HEK293 (cell line): ENCODE measurements at regions not wholly inside any gene's neighbourhood (a gene's known extent, or its start where the extent isn't known, plus 50 kb on each side); places are given as distances from the start of the nearest gene placed in this dataset.

Experiments used
- CTCF ChIA-PET: fragments of 350-600 bp; formaldehyde crosslinking; extraction: SDS; loops from one replicate; lab custom pipeline; 2021; ENCODE audit warnings: antibody characterized with exemption; lab: Yijun Ruan, JAX
- POLR2A ChIA-PET: fragments of 300-600 bp; formaldehyde crosslinking; extraction: SDS; loops from one replicate; lab custom pipeline; 2020; ENCODE audit warnings: antibody characterized with exemption, inconsistent platforms; lab: Yijun Ruan, JAX
- H3K27ac ChIP-seq: fragments of 200-500 bp; sonication (Bioruptor generic); 2 replicates; pipeline ENCODE4 v1.5.1; 2014; ENCODE audit warnings: low read depth, low read length, control low read depth, inconsistent platforms; ENCODE audit errors: extremely low read depth
- H3K36me3 ChIP-seq, 2 experiments: fragments of 200-500 bp in 1 of 2; sonication (Bioruptor generic) in 1 of 2; 1 replicate in 1 of 2; 2 replicates in 1 of 2; pipeline ENCODE4 v1.5.1; 2014 to 2017; ENCODE audit warnings: inconsistent platforms in 2 of 2, low read length in 2 of 2; ENCODE audit not compliant: control insufficient read depth in 2 of 2, insufficient read depth in 1 of 2
- H3K4me1 ChIP-seq: fragments of 200-500 bp; sonication (Bioruptor generic); 2 replicates; pipeline ENCODE4 v1.5.1; 2014; ENCODE audit warnings: mild to moderate bottlenecking, low read length, inconsistent platforms; ENCODE audit not compliant: control insufficient read depth, insufficient read depth
- H3K4me3 ChIP-seq: 2 replicates; pipeline ENCODE4 v1.5.1; 2011; ENCODE audit warnings: low read depth, mild to moderate bottlenecking, control low read depth, low read length, moderate library complexity
- H3K9me3 ChIP-seq: fragments of 200-500 bp; sonication (Bioruptor generic); 2 replicates; pipeline ENCODE4 v1.5.1; 2014; ENCODE audit warnings: low read depth, low read length, inconsistent platforms; ENCODE audit not compliant: control insufficient read depth, insufficient read depth
- BCL11A ChIP-seq: fragments of 450-650 bp; formaldehyde crosslinking; IDR thresholded peaks from 2 replicates; pipeline ENCODE4 v1.5.1; 2016; ENCODE audit warnings: low read depth, missing biosample characterization, missing genetic modification characterization
- GLI2 ChIP-seq: fragments of 450-650 bp; formaldehyde crosslinking; IDR thresholded peaks from 2 replicates; pipeline ENCODE4; 2017; ENCODE audit warnings: missing biosample characterization, missing genetic modification characterization, low read depth, borderline replicate concordance
- KLF8 ChIP-seq: fragments of 450-650 bp; formaldehyde crosslinking; IDR thresholded peaks from 2 replicates; pipeline ENCODE4 v1.5.1; 2016; ENCODE audit warnings: missing biosample characterization, missing genetic modification characterization
- MZF1 ChIP-seq: fragments of 450-650 bp; formaldehyde crosslinking; IDR thresholded peaks from 2 replicates; pipeline ENCODE4 v1.5.1; 2017; ENCODE audit warnings: missing biosample characterization, missing genetic modification characterization, borderline replicate concordance
- RBAK ChIP-seq: fragments of 450-650 bp; formaldehyde crosslinking; IDR thresholded peaks from 2 replicates; pipeline ENCODE4 v1.5.1; 2016; ENCODE audit warnings: missing biosample characterization, missing genetic modification characterization
- SCRT2 ChIP-seq: fragments of 450-650 bp; formaldehyde crosslinking; IDR thresholded peaks from 2 replicates; pipeline ENCODE4 v1.5.1; 2016; ENCODE audit warnings: missing biosample characterization, missing genetic modification characterization
- ZEB2 ChIP-seq: fragments of 450-650 bp; formaldehyde crosslinking; IDR thresholded peaks from 2 replicates; pipeline ENCODE4 v1.5.1; 2016; ENCODE audit warnings: missing biosample characterization, missing genetic modification characterization
- ZNF138 ChIP-seq: fragments of 450-650 bp; formaldehyde crosslinking; IDR thresholded peaks from 2 replicates; pipeline ENCODE4 v1.5.1; 2016; ENCODE audit warnings: missing biosample characterization, missing genetic modification characterization, borderline replicate concordance
- ZNF324 ChIP-seq: fragments of 450-650 bp; formaldehyde crosslinking; IDR thresholded peaks from 2 replicates; pipeline ENCODE4 v1.5.1; 2016; ENCODE audit warnings: missing biosample characterization, missing genetic modification characterization
- ZNF391 ChIP-seq: fragments of 450-650 bp; formaldehyde crosslinking; IDR thresholded peaks from 2 replicates; pipeline ENCODE4 v1.5.1; 2016; ENCODE audit warnings: low read depth, missing biosample characterization, missing genetic modification characterization, borderline replicate concordance
- ZNF416 ChIP-seq: fragments of 450-650 bp; formaldehyde crosslinking; IDR thresholded peaks from 2 replicates; pipeline ENCODE4 v1.5.1; 2016; ENCODE audit warnings: missing biosample characterization, missing genetic modification characterization
- ZNF433 ChIP-seq: fragments of 450-650 bp; formaldehyde crosslinking; IDR thresholded peaks from 2 replicates; pipeline ENCODE4 v1.5.1; 2016; ENCODE audit warnings: missing biosample characterization, missing genetic modification characterization, low read depth
- ZXDB ChIP-seq: fragments of 450-650 bp; formaldehyde crosslinking; IDR thresholded peaks from 2 replicates; pipeline ENCODE4 v1.5.1; 2016; ENCODE audit warnings: missing biosample characterization, missing genetic modification characterization
- TF ChIP-seq, protein P1 (sequence below): fragments of 450-650 bp; formaldehyde crosslinking; IDR thresholded peaks from 2 replicates; pipeline ENCODE4 v1.5.1; 2016; ENCODE audit warnings: missing biosample characterization, missing genetic modification characterization, borderline replicate concordance
- TF ChIP-seq, protein P2 (sequence below): fragments of 450-650 bp; formaldehyde crosslinking; IDR thresholded peaks from 2 replicates; pipeline ENCODE4 v1.5.1; 2016; ENCODE audit warnings: missing biosample characterization, missing genetic modification characterization, low read depth
- TF ChIP-seq, protein P3 (sequence below): fragments of 450-650 bp; formaldehyde crosslinking; IDR thresholded peaks from 2 replicates; pipeline ENCODE4 v1.5.1; 2016; ENCODE audit warnings: missing biosample characterization, missing genetic modification characterization

DNA sequence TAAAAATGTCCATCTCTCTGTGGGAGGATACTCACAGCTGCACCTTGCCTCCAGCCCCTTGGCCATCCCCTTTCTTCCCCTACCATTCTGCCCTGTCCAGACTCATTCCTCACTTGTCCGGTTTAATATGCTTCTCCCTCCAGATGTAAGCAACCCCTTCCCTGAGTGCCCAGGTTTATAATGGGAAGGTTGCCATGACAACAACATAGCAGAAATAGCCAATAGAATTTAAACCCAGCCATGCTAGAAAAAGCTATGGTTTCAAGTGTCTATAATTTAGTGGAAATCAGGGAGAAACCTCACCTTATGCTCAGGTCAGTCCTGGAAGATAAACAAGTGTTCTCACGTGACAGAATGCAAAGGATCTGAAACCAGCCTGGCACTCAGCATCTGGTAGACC, 196.0 kb upstream of the FZD8 start (continued):
- TF ChIP-seq, protein P1, sequence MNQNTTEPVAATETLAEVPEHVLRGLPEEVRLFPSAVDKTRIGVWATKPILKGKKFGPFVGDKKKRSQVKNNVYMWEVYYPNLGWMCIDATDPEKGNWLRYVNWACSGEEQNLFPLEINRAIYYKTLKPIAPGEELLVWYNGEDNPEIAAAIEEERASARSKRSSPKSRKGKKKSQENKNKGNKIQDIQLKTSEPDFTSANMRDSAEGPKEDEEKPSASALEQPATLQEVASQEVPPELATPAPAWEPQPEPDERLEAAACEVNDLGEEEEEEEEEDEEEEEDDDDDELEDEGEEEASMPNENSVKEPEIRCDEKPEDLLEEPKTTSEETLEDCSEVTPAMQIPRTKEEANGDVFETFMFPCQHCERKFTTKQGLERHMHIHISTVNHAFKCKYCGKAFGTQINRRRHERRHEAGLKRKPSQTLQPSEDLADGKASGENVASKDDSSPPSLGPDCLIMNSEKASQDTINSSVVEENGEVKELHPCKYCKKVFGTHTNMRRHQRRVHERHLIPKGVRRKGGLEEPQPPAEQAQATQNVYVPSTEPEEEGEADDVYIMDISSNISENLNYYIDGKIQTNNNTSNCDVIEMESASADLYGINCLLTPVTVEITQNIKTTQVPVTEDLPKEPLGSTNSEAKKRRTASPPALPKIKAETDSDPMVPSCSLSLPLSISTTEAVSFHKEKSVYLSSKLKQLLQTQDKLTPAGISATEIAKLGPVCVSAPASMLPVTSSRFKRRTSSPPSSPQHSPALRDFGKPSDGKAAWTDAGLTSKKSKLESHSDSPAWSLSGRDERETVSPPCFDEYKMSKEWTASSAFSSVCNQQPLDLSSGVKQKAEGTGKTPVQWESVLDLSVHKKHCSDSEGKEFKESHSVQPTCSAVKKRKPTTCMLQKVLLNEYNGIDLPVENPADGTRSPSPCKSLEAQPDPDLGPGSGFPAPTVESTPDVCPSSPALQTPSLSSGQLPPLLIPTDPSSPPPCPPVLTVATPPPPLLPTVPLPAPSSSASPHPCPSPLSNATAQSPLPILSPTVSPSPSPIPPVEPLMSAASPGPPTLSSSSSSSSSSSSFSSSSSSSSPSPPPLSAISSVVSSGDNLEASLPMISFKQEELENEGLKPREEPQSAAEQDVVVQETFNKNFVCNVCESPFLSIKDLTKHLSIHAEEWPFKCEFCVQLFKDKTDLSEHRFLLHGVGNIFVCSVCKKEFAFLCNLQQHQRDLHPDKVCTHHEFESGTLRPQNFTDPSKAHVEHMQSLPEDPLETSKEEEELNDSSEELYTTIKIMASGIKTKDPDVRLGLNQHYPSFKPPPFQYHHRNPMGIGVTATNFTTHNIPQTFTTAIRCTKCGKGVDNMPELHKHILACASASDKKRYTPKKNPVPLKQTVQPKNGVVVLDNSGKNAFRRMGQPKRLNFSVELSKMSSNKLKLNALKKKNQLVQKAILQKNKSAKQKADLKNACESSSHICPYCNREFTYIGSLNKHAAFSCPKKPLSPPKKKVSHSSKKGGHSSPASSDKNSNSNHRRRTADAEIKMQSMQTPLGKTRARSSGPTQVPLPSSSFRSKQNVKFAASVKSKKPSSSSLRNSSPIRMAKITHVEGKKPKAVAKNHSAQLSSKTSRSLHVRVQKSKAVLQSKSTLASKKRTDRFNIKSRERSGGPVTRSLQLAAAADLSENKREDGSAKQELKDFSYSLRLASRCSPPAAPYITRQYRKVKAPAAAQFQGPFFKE (tag by site-specific recombination) = no peak
- TF ChIP-seq RBAK = no peak
- TF ChIP-seq ZEB2 (tag by site-specific recombination) = no peak
- TF ChIP-seq, protein P2, sequence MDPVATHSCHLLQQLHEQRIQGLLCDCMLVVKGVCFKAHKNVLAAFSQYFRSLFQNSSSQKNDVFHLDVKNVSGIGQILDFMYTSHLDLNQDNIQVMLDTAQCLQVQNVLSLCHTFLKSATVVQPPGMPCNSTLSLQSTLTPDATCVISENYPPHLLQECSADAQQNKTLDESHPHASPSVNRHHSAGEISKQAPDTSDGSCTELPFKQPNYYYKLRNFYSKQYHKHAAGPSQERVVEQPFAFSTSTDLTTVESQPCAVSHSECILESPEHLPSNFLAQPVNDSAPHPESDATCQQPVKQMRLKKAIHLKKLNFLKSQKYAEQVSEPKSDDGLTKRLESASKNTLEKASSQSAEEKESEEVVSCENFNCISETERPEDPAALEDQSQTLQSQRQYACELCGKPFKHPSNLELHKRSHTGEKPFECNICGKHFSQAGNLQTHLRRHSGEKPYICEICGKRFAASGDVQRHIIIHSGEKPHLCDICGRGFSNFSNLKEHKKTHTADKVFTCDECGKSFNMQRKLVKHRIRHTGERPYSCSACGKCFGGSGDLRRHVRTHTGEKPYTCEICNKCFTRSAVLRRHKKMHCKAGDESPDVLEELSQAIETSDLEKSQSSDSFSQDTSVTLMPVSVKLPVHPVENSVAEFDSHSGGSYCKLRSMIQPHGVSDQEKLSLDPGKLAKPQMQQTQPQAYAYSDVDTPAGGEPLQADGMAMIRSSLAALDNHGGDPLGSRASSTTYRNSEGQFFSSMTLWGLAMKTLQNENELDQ = no peak
- TF ChIP-seq, all 188 proteins: peak for 0

DNA sequence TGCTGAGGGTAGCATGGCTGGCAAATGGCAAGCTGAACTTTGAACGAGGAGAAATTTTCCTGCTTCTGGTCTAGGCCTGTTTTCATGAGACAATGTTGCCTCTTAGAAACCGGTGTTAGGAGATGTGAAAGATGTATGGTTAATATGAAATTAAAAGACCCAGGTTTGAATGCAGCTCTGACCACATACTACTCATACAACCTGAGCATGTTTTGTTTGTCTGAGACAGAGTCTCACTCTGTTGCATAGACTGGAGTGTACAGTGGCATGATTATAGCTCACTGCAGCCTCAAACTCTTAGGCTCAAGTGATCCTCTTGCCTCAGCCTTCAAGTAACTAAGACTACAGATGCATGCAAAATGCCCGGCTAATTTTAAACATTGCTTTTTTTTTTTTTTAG, 193.4 kb upstream of the FZD8 start:
- CTCF ChIA-PET = no interaction called here
- H3K4me1 ChIP-seq = no peaks in the 10 kb centered on the region
- no peaks in the 10 kb centered on the region for H3K9me3 ChIP-seq
- H3K27ac ChIP-seq = no peak overlapping the region
- no peak for TF ChIP-seq MZF1 (tag by site-specific recombination)
- no peak for TF ChIP-seq ZNF416
- POLR2A ChIA-PET = no interaction called here
- H3K4me3 ChIP-seq = no peak overlapping the region
- no peaks in the 10 kb centered on the region for H3K36me3 ChIP-seq

DNA sequence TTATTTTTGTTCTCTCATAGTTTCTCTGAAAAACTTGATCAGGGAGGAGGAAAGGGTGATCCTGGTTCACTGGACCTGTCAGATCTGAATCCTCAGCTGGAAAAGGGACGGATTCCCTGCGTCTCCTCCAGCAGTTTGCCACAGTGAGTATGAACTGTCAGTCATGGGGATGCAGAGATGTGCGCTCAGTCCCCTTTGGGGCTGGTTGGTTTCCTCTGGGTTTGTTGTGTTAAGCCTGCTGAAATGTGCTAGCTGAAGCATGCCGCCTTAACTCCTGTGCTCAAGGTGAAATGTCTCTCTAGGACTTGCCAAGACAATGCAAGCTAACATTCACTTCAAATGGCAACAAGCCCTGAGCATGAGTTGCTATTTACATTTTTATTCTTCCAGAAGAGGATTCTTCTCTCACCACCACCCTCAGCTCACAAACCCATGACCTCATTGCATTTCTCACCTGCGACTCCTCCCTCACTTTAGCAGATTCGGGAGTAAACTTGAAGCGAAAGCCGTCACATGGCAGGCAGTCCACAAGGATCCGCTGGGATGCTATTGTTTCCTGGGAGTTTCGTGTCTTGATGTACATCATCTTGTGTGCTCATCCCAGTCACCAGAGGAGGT, 192.9 kb upstream of the FZD8 start:
- no peaks in the 10 kb centered on the region for H3K4me1 ChIP-seq
- no peaks in the 10 kb centered on the region for H3K36me3 ChIP-seq
- no peak overlapping the region for H3K27ac ChIP-seq
- H3K4me3 ChIP-seq = no peak overlapping the region
- TF ChIP-seq BCL11A (no peak), ZNF138 (tag by site-specific recombination) (no peak), ZNF433 (tag by site-specific recombination) (no peak), ZNF324 (tag by site-specific recombination) (no peak), ZXDB (tag by site-specific recombination) (no peak), KLF8 (no peak), GLI2 (no peak), SCRT2 (tag by site-specific recombination) (no peak), ZNF391 (tag by site-specific recombination) (no peak)
- TF ChIP-seq, protein P2 = no peak
- TF ChIP-seq, protein P3, sequence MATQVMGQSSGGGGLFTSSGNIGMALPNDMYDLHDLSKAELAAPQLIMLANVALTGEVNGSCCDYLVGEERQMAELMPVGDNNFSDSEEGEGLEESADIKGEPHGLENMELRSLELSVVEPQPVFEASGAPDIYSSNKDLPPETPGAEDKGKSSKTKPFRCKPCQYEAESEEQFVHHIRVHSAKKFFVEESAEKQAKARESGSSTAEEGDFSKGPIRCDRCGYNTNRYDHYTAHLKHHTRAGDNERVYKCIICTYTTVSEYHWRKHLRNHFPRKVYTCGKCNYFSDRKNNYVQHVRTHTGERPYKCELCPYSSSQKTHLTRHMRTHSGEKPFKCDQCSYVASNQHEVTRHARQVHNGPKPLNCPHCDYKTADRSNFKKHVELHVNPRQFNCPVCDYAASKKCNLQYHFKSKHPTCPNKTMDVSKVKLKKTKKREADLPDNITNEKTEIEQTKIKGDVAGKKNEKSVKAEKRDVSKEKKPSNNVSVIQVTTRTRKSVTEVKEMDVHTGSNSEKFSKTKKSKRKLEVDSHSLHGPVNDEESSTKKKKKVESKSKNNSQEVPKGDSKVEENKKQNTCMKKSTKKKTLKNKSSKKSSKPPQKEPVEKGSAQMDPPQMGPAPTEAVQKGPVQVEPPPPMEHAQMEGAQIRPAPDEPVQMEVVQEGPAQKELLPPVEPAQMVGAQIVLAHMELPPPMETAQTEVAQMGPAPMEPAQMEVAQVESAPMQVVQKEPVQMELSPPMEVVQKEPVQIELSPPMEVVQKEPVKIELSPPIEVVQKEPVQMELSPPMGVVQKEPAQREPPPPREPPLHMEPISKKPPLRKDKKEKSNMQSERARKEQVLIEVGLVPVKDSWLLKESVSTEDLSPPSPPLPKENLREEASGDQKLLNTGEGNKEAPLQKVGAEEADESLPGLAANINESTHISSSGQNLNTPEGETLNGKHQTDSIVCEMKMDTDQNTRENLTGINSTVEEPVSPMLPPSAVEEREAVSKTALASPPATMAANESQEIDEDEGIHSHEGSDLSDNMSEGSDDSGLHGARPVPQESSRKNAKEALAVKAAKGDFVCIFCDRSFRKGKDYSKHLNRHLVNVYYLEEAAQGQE (tag by site-specific recombination) = no peak
- ChIA-PET CTCF (no interaction called here), POLR2A (no interaction called here)
- H3K9me3 ChIP-seq = no peaks in the 10 kb centered on the region
